ENCODE measurements at regions not wholly inside any gene's neighbourhood (a gene's known extent, or its start where the extent isn't known, plus 50 kb on each side); places are given as distances from the start of the nearest gene placed in this dataset.
"Not testable (repeated sequence)": the region's sequence is repeated elsewhere in the genome, so short reads cannot be mapped to it uniquely, and the experiment has no call there.

GRCh38 chr14:40677206-40677605 lies 929.5 kb upstream of the LRFN5 start:
- not testable (repeated sequence) for DNase-seq (ENCODE audit: extremely low read depth in 1 of 11, low read depth in 9 of 11, low spot score in 4 of 11)

GRCh38 chr14:40674502-40674901 lies 932.2 kb upstream of the LRFN5 start:
- DNase-seq (ENCODE audit: extremely low read depth in 1 of 11, low read depth in 9 of 11, low spot score in 4 of 11) = no peak

GRCh38 chr14:40656311-40656710 lies 950.4 kb upstream of the LRFN5 start:
- DNase-seq (ENCODE audit: extremely low read depth in 1 of 11, low read depth in 9 of 11, low spot score in 4 of 11) = no peak

- no peak for DNase-seq (ENCODE audit: extremely low read depth in 1 of 11, low read depth in 9 of 11, low spot score in 4 of 11)
These were observed 954.5 kb upstream of the LRFN5 start for GRCh38 chr14:40652089-40652691.

GRCh38 chr14:40630471-40630870 lies 976.2 kb upstream of the LRFN5 start:
- no peak for DNase-seq (ENCODE audit: extremely low read depth in 1 of 11, low read depth in 9 of 11, low spot score in 4 of 11)

GRCh38 chr14:40629551-40630137 lies 977.0 kb upstream of the LRFN5 start:
- DNase-seq (ENCODE audit: extremely low read depth in 1 of 11, low read depth in 9 of 11, low spot score in 4 of 11) = not testable (repeated sequence)

- DNase-seq (ENCODE audit: extremely low read depth in 1 of 11, low read depth in 9 of 11, low spot score in 4 of 11) = no peak
These were observed 977.5 kb upstream of the LRFN5 start for GRCh38 chr14:40629144-40629543.

GRCh38 chr14:40623643-40624042 lies 983.0 kb upstream of the LRFN5 start:
- DNase-seq (ENCODE audit: extremely low read depth in 1 of 11, low read depth in 9 of 11, low spot score in 4 of 11) = no peak

GRCh38 chr14:40618225-40618898 lies 988.3 kb upstream of the LRFN5 start:
- no peak for DNase-seq (ENCODE audit: extremely low read depth in 1 of 11, low read depth in 9 of 11, low spot score in 4 of 11)

- no peak for DNase-seq (ENCODE audit: extremely low read depth in 1 of 11, low read depth in 9 of 11, low spot score in 4 of 11)
These were observed 990.1 kb upstream of the LRFN5 start for GRCh38 chr14:40616579-40616978.

- DNase-seq (ENCODE audit: extremely low read depth in 1 of 11, low read depth in 9 of 11, low spot score in 4 of 11) = no peak
These were observed 1005.6 kb upstream of the LRFN5 start for GRCh38 chr14:40601063-40601462.

- no peak for DNase-seq (ENCODE audit: extremely low read depth in 1 of 11, low read depth in 9 of 11, low spot score in 4 of 11)
These were observed 1007.0 kb upstream of the LRFN5 start for GRCh38 chr14:40599725-40600124.

GRCh38 chr14:40581264-40581663 lies 1025.4 kb upstream of the LRFN5 start:
- DNase-seq (ENCODE audit: extremely low read depth in 1 of 11, low read depth in 9 of 11, low spot score in 4 of 11) = no peak

GRCh38 chr14:40576880-40577478 lies 1029.7 kb upstream of the LRFN5 start:
- DNase-seq (ENCODE audit: extremely low read depth in 1 of 11, low read depth in 9 of 11, low spot score in 4 of 11) = no peak

- DNase-seq (ENCODE audit: extremely low read depth in 1 of 11, low read depth in 9 of 11, low spot score in 4 of 11) = no peak
These were observed 1031.9 kb upstream of the LRFN5 start for GRCh38 chr14:40574780-40575179.

- DNase-seq (ENCODE audit: extremely low read depth in 1 of 11, low read depth in 9 of 11, low spot score in 4 of 11) = no peak
These were observed 1081.4 kb upstream of the LRFN5 start for GRCh38 chr14:40525314-40525713.

GRCh38 chr14:40523123-40523522 lies 1083.6 kb upstream of the LRFN5 start:
- DNase-seq (ENCODE audit: extremely low read depth in 1 of 11, low read depth in 9 of 11, low spot score in 4 of 11) = no peak

GRCh38 chr14:40494483-40494882 lies 1062.2 kb upstream of the FBXO33 start:
- DNase-seq (ENCODE audit: extremely low read depth in 1 of 11, low read depth in 9 of 11, low spot score in 4 of 11) = no peak

- DNase-seq (ENCODE audit: extremely low read depth in 1 of 11, low read depth in 9 of 11, low spot score in 4 of 11) = no peak
These were observed 1055.6 kb upstream of the FBXO33 start for GRCh38 chr14:40487824-40488223.

- no peak for DNase-seq (ENCODE audit: extremely low read depth in 1 of 11, low read depth in 9 of 11, low spot score in 4 of 11)
These were observed 1053.5 kb upstream of the FBXO33 start for GRCh38 chr14:40485688-40486087.

Data from renal cortex interstitium (tissue), 11 donors.